A172 (cell line): ENCODE measurements at regions not wholly inside any gene's neighbourhood (a gene's known extent, or its start where the extent isn't known, plus 50 kb on each side); places are given as distances from the start of the nearest gene placed in this dataset.
"Not testable (repeated sequence)": the region's sequence is repeated elsewhere in the genome, so short reads cannot be mapped to it uniquely, and the experiment has no call there.

Experiments
- DNase-seq: peaks from one replicate; pipeline ENCODE4 v3.0.0-alpha.2; 2015; ENCODE audit warnings: low spot score

- DNase-seq: not testable (repeated sequence)
These were observed 5270.2 kb upstream of the TPTE start for GRCh38 chr21:5251162-5251561.

- DNase-seq: not testable (repeated sequence)
These were observed 5269.5 kb upstream of the TPTE start for GRCh38 chr21:5251866-5252265.
